Central memory CD8-positive, alpha-beta T cell (primary cell): ENCODE measurements at regions not wholly inside any gene's neighbourhood (a gene's known extent, or its start where the extent isn't known, plus 50 kb on each side); places are given as distances from the start of the nearest gene placed in this dataset.

Experiments used
- ATAC-seq: fragments of 150-1000 bp; cut with Tn5 transposase; replicated peaks from 2 replicates; pipeline ENCODE4 v1.10.0; 2022; ENCODE audit warnings: mild to moderate bottlenecking, moderate FRiP score, moderate number of reproducible peaks; ENCODE audit not compliant: poor library complexity, severe bottlenecking; ENCODE audit errors: extremely low read depth
- DNase-seq, 2 donors: peaks; one replicate each; pipeline ENCODE4 v3.0.0; 2021; ENCODE audit warnings: low spot score in 2 of 2
- H3K27ac Mint-ChIP-seq: one replicate; pipeline ENCODE4 v1.8.0; 2022; ENCODE audit warnings: low read depth, mild to moderate bottlenecking, moderate library complexity, mixed read lengths
- H3K27me3 Mint-ChIP-seq: one replicate; pipeline ENCODE4 v1.8.0; 2022; ENCODE audit warnings: mixed read lengths
- H3K36me3 Mint-ChIP-seq: one replicate; pipeline ENCODE4 v1.8.0; 2022; ENCODE audit warnings: mild to moderate bottlenecking, moderate library complexity, mixed read lengths; ENCODE audit not compliant: insufficient read depth
- H3K4me1 Mint-ChIP-seq: one replicate; pipeline ENCODE4 v1.8.0; 2022; ENCODE audit warnings: mixed read lengths
- H3K4me3 Mint-ChIP-seq: one replicate; pipeline ENCODE4 v1.8.0; 2022; ENCODE audit warnings: mild to moderate bottlenecking, moderate library complexity, mixed read lengths
- H3K9me3 Mint-ChIP-seq: one replicate; pipeline ENCODE4 v1.8.0; 2022; ENCODE audit warnings: mixed read lengths

DNA sequence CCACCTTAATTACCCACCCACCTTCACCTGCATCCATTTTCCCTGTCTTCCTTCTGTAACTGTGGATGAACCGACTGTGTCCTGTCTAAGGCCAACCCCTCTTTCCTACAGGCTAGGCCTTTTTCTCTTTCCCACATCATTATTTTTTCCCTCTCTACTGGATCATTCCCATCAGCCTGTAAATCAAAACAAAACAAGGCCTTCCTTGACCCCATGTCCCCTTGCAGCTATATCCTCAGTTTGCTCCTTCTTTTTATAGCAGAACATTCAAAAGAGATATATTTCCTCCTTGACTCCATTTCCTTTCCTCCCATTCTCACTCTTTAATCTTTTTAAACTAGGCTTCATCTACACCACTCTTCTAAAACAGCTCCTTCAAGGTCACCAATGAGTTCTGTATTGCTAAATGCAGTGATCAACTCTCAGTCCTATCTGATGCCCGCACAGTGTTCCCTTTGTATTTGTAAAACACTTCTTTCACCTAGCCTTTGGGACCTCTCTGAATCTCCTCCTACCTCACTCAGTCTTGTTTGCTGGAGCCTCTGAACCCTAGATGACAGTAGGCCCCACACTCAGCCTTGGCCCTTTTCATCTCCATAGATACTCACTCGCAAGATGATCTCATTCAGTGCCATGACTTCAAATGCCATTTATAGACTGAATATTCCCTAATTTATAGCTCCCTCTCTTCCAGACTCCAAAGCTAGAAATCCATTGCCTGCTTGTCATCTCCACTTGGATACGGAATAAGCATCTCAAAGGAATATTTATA is 55.7 kb downstream of the CXCR4 start:
- H3K27ac Mint-ChIP-seq, result no peak overlapping the region

DNA sequence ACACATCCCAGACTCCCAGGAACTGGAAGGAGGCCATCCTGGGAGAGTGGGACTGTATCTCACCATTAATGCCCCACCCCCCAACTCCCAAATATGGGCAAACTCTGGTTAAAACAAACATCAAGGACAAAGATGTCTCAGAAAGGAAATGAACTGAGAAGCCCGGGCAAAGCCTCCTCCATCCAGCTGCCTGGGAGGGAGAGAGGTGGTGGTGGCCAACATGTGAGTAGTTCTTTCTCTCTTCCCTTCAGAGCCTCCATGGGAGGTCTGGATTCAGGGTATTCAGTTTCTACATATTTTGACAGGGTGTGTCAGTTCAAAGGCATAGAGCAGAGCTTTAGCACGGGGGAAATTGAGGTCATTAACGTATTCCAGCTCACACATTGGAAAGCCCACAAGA is 57.5 kb downstream of the CXCR4 start:
- H3K36me3 Mint-ChIP-seq, result no peaks in the 10 kb centered on the region
- H3K4me3 Mint-ChIP-seq, result no peak overlapping the region
- H3K9me3 Mint-ChIP-seq, result no peaks in the 10 kb centered on the region
- no peaks in the 10 kb centered on the region for H3K27me3 Mint-ChIP-seq
- DNase-seq (no peak), ATAC-seq (no peak)
- H3K4me1 Mint-ChIP-seq, result peaks cover 47% of the 10 kb centered on the region
- H3K27ac Mint-ChIP-seq, result no peak overlapping the region

More for the DNA sequence above, 55.7 kb downstream of the CXCR4 start:
- H3K36me3 Mint-ChIP-seq, result no peaks in the 10 kb centered on the region
- DNase-seq, result no peak
- peaks cover 35% of the 10 kb centered on the region for H3K4me1 Mint-ChIP-seq
- H3K9me3 Mint-ChIP-seq, result no peaks in the 10 kb centered on the region
- ATAC-seq, result no peak
- H3K4me3 Mint-ChIP-seq, result no peak overlapping the region
- no peaks in the 10 kb centered on the region for H3K27me3 Mint-ChIP-seq

DNA sequence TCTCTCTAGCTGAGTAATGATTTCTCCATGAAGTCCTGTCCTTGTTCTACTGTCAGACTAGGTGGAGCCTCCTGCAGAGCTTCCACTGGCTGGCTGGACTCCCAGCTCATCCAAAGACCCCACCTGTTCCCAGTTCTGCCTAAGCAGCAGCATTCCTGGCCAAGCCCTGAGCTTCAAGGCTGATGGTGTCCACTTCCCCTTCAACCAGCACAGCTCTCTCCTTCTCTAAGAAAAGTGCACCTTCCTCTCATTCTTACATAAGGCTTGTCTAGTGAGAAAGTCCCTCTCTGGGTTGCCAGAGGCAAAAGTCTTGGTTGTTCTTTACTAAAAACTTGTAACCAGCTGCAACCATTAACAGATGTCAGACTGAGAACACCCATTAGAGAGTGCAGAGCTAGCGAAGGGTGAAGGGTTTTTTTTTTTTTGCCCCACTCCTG is 58.9 kb downstream of the CXCR4 start:
- ATAC-seq (no peak), DNase-seq (no peak)
- Mint-ChIP-seq H3K36me3 (no peaks in the 10 kb centered on the region), H3K4me1 (peaks cover 47% of the 10 kb centered on the region), H3K27me3 (no peaks in the 10 kb centered on the region), H3K4me3 (no peak overlapping the region), H3K9me3 (peaks cover 6% of the 10 kb centered on the region), H3K27ac (no peak overlapping the region)

DNA sequence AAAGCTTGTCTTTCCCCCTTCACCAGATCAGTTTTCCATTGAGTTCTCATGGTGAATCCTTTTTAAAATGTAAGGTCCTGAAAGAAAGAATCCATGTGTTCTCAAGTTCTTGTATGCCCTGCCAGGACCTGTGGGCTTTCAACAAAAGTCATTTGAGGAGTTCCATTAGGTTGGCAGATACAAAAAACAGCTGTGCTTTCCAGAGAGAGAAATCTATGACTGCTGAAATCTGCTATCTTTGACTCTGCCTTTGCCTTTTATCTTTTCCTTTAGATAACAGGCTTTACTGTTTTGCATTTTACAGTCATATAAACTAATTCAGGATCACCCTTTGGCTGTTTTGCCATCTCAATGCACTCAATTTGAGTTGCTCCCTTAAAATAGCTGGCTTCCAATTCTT is 59.7 kb downstream of the CXCR4 start:
- ATAC-seq (no peak), DNase-seq (no peak)
- Mint-ChIP-seq H3K4me3 (no peak overlapping the region), H3K27me3 (no peaks in the 10 kb centered on the region), H3K36me3 (no peaks in the 10 kb centered on the region), H3K9me3 (peaks cover 6% of the 10 kb centered on the region), H3K4me1 (peaks cover 53% of the 10 kb centered on the region), H3K27ac (no peak overlapping the region)

DNA sequence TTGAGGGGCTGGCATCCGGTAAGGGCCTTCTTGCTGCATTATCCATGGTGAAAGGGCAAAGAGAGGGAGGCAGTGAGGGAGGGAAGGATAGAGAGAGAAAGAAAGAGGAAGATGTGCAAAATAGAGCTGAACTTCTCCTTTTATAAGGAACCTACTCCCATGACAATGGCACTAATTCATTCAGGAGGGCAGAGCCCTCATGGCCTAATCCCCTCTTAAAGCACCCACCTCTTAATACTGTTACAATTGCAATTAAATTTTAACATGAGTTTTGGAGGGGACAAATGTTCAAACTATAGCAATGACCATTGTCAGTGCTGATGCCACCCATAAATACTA is 60.2 kb downstream of the CXCR4 start:
- no peaks in the 10 kb centered on the region for H3K36me3 Mint-ChIP-seq
- peaks cover 56% of the 10 kb centered on the region for H3K4me1 Mint-ChIP-seq
- peaks cover 6% of the 10 kb centered on the region for H3K9me3 Mint-ChIP-seq
- no peak overlapping the region for H3K27ac Mint-ChIP-seq
- no peak overlapping the region for H3K4me3 Mint-ChIP-seq
- H3K27me3 Mint-ChIP-seq, result no peaks in the 10 kb centered on the region
- no peak for DNase-seq
- ATAC-seq, result no peak

DNA sequence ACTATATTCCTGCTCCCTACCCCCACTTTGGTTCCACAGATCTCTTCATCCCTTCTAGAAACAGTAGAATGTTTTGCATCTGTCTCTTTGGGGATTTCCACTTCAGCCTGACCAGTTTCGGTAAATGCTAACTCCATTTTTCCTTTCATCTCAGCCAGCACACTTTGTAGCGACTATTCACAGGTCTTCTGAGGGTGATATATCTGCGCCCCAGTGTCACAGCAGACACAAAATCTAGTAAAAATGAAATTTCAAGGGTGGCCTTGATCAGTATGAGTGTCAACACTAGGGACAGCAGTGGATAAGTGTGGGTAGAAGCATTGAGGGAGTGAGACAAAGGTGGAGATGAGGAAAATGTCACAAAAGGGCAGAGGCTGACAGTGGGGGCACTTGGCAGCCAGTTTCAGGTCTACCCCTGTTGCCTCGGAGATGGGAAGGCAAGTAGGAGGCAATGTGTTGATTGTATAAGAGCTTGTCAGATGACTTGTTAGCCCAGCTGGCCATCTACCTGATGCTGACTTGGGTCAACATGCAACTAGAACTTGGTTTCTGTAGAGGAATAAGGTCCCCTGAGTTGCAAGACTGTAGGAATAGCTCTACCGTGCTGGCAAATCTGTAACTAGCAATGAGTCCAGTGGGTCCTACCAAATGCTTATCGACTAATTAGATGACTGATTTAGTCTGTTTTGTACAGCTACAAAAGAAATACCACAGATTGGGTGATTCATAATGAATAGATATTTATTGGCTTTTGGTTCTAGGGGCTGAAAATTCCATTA is 60.7 kb downstream of the CXCR4 start:
- DNase-seq, result peak in 1 of 2 donors; percentile 23
- Mint-ChIP-seq H3K36me3 (no peaks in the 10 kb centered on the region), H3K27me3 (no peaks in the 10 kb centered on the region), H3K4me1 (peaks cover 56% of the 10 kb centered on the region), H3K9me3 (peaks cover 6% of the 10 kb centered on the region), H3K4me3 (peak overlapping the region; percentile 23), H3K27ac (peak overlapping the region; percentile 96)
- ATAC-seq, result peak; percentile 74

DNA sequence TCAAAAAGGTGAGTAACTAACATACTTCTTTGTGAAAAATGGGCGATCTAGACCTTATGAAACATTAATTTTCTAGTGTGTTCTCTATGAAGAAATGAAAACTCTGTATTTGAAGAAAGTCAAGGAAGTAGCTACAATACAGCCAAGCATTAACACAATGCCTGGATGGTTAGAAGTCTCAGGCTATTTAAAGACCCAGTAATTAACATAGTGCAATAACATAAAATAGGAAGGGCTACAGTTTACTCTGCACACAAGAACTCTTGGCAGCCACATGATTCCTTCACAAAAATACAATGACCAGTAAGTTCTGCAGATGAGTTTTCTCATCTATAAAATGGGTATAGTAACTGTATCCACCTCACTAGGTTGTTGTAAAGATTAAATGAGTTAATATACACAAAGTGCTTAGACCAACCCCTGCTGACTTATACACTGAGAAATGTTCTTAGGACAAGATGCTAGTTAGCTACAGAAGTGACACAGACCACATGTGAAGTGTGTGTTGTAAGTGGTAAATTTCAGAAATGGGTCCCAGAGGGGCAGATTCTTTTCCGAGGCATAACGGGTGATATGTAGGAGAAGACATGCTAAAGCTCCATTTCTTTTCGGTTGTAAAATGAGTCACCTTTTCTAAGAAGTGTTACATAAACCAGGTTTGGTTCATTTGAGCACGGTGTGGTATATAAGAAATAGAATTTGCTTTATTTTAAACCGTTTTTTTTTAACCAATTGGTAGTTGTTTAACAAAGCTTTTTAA is 61.8 kb downstream of the CXCR4 start:
- no peak for DNase-seq
- Mint-ChIP-seq H3K9me3 (peaks cover 6% of the 10 kb centered on the region), H3K27ac (peak overlapping the region; percentile 96), H3K4me1 (peaks cover 63% of the 10 kb centered on the region), H3K27me3 (no peaks in the 10 kb centered on the region), H3K36me3 (no peaks in the 10 kb centered on the region), H3K4me3 (peak overlapping the region; percentile 44)
- ATAC-seq, result peak; percentile 13

DNA sequence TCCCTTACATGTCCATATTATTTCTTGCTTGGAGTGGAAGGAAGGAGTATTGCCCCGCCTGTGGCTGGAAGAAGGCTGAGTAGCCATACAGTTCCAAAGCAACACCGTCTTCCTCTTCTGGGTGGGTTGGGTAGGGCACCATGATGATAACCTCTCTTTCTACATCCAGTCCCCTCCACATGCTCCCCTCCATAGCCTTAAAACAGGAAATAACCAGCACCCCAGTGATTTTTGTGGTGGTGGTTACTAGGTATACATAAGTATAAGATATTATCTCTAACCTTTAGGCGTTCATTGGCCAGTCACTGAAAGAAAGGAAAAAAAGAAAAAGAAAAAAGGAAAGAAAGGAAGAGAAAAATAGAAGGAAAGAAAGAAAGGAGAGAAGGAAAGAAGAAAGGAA is 63.1 kb downstream of the CXCR4 start:
- H3K9me3 Mint-ChIP-seq, result peaks cover 6% of the 10 kb centered on the region
- no peaks in the 10 kb centered on the region for H3K36me3 Mint-ChIP-seq
- peak overlapping the region; percentile 96 for H3K27ac Mint-ChIP-seq
- no peak for DNase-seq
- ATAC-seq, result no peak
- H3K4me3 Mint-ChIP-seq, result peak overlapping the region; percentile 44
- H3K27me3 Mint-ChIP-seq, result no peaks in the 10 kb centered on the region
- H3K4me1 Mint-ChIP-seq, result peaks cover 73% of the 10 kb centered on the region

DNA sequence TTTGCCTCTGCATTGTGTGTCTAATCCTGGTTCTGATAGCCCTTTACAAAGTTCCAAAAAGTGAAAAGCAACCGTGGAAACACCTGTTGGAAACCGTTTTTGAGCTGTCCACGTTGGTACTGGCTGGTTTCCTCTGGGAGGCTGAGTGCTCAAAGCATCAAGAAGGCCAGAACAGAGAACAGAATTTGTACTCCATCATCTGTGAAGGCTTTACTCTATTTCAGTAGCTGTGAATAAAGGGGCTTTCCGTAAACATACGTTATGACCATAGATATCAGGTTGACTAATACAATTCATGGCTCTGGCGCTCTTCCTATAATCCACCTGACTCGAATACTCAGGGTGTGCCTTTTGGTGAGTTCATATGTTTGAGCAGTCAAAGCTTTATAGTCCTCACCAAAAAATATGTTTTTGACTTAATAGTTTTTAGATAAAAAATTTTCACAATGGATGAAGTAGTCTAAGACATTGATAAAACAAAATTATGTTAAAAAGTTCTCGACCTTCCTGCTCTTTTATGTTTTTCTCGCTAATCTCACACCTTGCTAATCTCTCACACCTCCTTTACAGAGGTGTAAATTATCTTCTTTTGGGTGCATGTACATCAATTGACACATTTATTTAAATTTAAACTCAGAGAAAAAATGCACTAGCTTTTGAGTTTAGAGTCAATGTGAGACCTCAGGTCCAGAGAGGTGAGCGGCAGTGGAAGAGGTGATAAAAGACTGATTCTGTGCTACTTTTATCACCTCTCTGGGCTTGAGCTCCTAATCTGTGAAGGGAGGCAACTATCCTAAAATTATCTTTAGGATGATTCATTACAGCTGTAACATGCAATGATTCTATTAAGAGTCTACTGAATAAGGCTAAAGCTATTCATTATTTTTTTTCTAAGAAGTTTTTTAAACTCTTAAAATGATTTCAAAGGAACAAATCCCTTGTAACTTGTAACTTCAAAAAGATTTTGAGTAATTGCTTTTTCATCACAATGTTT is 65.3 kb downstream of the CXCR4 start:
- peaks cover 6% of the 10 kb centered on the region for H3K9me3 Mint-ChIP-seq
- DNase-seq, result no peak
- H3K36me3 Mint-ChIP-seq, result no peaks in the 10 kb centered on the region
- ATAC-seq, result peak; percentile 42
- H3K4me1 Mint-ChIP-seq, result peaks cover 76% of the 10 kb centered on the region
- peak overlapping the region; percentile 93 for H3K27ac Mint-ChIP-seq
- H3K27me3 Mint-ChIP-seq, result no peaks in the 10 kb centered on the region
- peak overlapping the region; percentile 8 for H3K4me3 Mint-ChIP-seq

DNA sequence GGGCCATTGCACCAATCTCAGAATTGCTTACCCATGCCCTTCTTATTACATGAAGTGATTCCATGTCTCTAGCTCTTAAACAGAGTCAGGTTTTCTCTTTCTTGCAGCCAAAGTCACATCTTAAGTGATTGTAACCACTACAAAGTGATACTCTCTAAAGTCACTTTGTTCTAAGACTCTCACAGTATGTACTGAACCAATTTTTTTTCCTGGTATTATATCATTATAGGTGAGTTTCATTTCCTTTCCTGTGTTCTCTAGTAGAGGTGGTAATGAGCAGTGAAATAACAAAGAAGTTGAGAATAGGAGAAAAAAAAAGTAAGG is 66.3 kb upstream of the DARS1 start:
- H3K9me3 Mint-ChIP-seq, result peaks cover 6% of the 10 kb centered on the region
- no peaks in the 10 kb centered on the region for H3K36me3 Mint-ChIP-seq
- peak overlapping the region; percentile 93 for H3K27ac Mint-ChIP-seq
- H3K4me3 Mint-ChIP-seq, result peak overlapping the region; percentile 8
- ATAC-seq (peak; percentile 37), DNase-seq (no peak)
- H3K27me3 Mint-ChIP-seq, result no peaks in the 10 kb centered on the region
- peaks cover 66% of the 10 kb centered on the region for H3K4me1 Mint-ChIP-seq

DNA sequence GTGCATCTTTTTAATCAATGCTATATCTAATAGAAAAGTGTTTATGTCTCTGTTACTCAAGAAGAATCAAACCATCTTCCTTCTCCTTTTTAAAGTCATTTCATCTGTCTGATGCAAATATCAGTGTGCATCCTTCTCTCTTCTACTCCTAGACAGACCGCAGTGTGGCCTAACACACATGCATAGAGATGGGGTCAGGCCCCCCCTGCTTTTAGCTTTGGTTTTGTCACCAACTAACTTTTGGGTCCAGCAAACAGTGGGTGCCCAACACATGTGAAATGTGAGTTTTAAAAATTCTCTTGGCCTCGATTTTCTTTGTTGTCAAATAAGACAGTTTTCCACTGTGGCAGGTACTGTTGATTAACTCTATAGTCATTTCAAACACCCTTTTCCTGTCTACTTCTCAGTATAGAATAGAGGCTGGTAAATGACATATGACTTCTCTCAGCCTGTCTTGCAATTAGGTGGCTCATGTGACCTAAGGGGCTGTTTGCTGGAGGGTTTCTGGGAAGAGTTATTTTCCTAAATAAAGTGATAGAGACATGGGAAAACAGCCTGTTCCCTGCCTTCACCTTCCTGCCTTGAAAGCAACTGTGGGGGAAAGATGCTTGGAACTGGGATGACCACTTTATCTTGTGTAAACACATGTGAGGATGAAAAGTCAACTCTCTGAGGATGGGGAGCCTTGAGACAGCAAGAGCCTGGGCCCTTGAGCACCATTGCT is 65.7 kb upstream of the DARS1 start:
- Mint-ChIP-seq H3K27me3 (no peaks in the 10 kb centered on the region), H3K4me1 (peaks cover 62% of the 10 kb centered on the region), H3K36me3 (no peaks in the 10 kb centered on the region), H3K9me3 (peaks cover 6% of the 10 kb centered on the region), H3K27ac (peak overlapping the region; percentile 93), H3K4me3 (no peak overlapping the region)
- no peak for ATAC-seq
- no peak for DNase-seq
